DND-41 (cell line): ENCODE measurements at regions not wholly inside any gene's neighbourhood (a gene's known extent, or its start where the extent isn't known, plus 50 kb on each side); places are given as distances from the start of the nearest gene placed in this dataset.

Source experiments
- ATAC-seq: fragments of 200-7000 bp; cut with Tn5 transposase; 3 replicates; pipeline ENCODE4 v1.9.1; 2021; ENCODE audit warnings: low read depth; ENCODE audit not compliant: insufficient read depth
- DNase-seq: peaks from one replicate; pipeline ENCODE4 v3.0.0-alpha.2; 2020
- H2AFZ ChIP-seq: 2 replicates; pipeline ENCODE4 v1.6.0; 2012; ENCODE audit warnings: low read depth, low read length
- H3K27ac ChIP-seq: 2 replicates; pipeline ENCODE4 v1.5.1; 2012; ENCODE audit warnings: low read length, inconsistent platforms
- H3K27me3 ChIP-seq: fragments of 200-600 bp; sonication (generic); 2 replicates; pipeline ENCODE4 v1.6.0; 2012; ENCODE audit warnings: low read length, mild to moderate bottlenecking, inconsistent platforms; ENCODE audit not compliant: insufficient read depth, poor library complexity
- H3K36me3 ChIP-seq: 2 replicates; pipeline ENCODE4 v1.5.1; 2012; ENCODE audit warnings: low read length, inconsistent platforms; ENCODE audit not compliant: insufficient read depth
- H3K4me1 ChIP-seq: 2 replicates; pipeline ENCODE4 v1.5.1; 2012; ENCODE audit warnings: mild to moderate bottlenecking, low read length; ENCODE audit not compliant: insufficient read depth
- H3K4me2 ChIP-seq: 2 replicates; pipeline ENCODE4 v1.6.0; 2012; ENCODE audit warnings: mild to moderate bottlenecking, moderate library complexity, low read length, inconsistent platforms; ENCODE audit not compliant: insufficient read depth
- H3K4me3 ChIP-seq, 2 experiments: fragments of 200-600 bp in 1 of 2; shearing (Covaris generic) in 1 of 2; 2 replicates each; pipeline ENCODE4 v1.5.1; 2012 to 2016; ENCODE audit warnings: inconsistent platforms in 2 of 2, low read length in 2 of 2, mild to moderate bottlenecking in 2 of 2, low read depth in 1 of 2, moderate library complexity in 1 of 2
- H3K79me2 ChIP-seq: 2 replicates; pipeline ENCODE4 v1.6.0; 2012; ENCODE audit warnings: low read length, inconsistent platforms; ENCODE audit not compliant: insufficient read depth
- H3K9ac ChIP-seq: 2 replicates; pipeline ENCODE4 v1.6.0; 2012; ENCODE audit warnings: low read depth, mild to moderate bottlenecking, inconsistent platforms, low read length, moderate library complexity
- H3K9me3 ChIP-seq: 2 replicates; pipeline ENCODE4 v1.5.1; 2012; ENCODE audit warnings: low read length, moderate library complexity, mild to moderate bottlenecking, inconsistent platforms; ENCODE audit not compliant: insufficient read depth, severe bottlenecking
- H4K20me1 ChIP-seq: 2 replicates; pipeline ENCODE4 v1.6.0; 2012; ENCODE audit warnings: low read length; ENCODE audit not compliant: insufficient read depth
- EZH2 ChIP-seq: IDR thresholded peaks from 3 replicates; pipeline ENCODE4 v1.6.1; 2012; ENCODE audit warnings: borderline replicate concordance, low read depth, mild to moderate bottlenecking, moderate library complexity, low read length, inconsistent platforms; ENCODE audit not compliant: severe bottlenecking
- TF ChIP-seq, protein P1 (sequence below): IDR thresholded peaks from 2 replicates; pipeline ENCODE4 v1.5.1; 2012; ENCODE audit warnings: borderline replicate concordance, low read length, moderate library complexity, mild to moderate bottlenecking; ENCODE audit not compliant: poor library complexity, severe bottlenecking; ENCODE audit errors: extremely low read depth

DNA sequence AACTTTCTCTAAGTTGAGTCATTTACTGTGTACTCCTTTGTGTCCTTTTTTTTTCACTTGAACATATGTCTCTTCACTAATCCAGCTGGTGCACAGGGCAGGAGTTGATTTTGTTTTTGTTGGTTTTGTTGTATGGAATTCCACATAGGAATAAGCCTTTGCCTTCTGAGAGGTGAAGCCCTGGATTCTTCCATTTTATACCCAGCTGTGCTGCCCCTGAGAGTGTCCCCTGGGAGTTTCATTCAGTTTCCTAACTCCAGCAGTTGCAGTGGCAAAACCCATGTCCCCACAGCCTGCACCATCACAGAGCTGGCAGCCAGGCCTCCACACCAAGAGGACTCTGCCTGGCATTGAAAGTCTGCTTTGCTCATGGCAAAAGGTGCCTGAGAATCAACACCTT is 107.3 kb upstream of the SYNDIG1 start:
- DNase-seq: no peak
- no peak overlapping the region for H3K4me2 ChIP-seq
- no peaks in the 10 kb centered on the region for H3K36me3 ChIP-seq
- H4K20me1 ChIP-seq: no peaks in the 10 kb centered on the region
- ATAC-seq: no peak
- no peaks in the 10 kb centered on the region for H3K79me2 ChIP-seq
- H2AFZ ChIP-seq: no peak overlapping the region
- peaks cover 25% of the 10 kb centered on the region for H3K4me1 ChIP-seq
- TF ChIP-seq, protein P1, sequence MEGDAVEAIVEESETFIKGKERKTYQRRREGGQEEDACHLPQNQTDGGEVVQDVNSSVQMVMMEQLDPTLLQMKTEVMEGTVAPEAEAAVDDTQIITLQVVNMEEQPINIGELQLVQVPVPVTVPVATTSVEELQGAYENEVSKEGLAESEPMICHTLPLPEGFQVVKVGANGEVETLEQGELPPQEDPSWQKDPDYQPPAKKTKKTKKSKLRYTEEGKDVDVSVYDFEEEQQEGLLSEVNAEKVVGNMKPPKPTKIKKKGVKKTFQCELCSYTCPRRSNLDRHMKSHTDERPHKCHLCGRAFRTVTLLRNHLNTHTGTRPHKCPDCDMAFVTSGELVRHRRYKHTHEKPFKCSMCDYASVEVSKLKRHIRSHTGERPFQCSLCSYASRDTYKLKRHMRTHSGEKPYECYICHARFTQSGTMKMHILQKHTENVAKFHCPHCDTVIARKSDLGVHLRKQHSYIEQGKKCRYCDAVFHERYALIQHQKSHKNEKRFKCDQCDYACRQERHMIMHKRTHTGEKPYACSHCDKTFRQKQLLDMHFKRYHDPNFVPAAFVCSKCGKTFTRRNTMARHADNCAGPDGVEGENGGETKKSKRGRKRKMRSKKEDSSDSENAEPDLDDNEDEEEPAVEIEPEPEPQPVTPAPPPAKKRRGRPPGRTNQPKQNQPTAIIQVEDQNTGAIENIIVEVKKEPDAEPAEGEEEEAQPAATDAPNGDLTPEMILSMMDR: no peak
- no peak for TF ChIP-seq EZH2
- no peaks in the 10 kb centered on the region for H3K27me3 ChIP-seq
- H3K4me3 ChIP-seq: no peak overlapping the region
- H3K9ac ChIP-seq: no peak overlapping the region
- peaks cover 20% of the 10 kb centered on the region for H3K9me3 ChIP-seq
- H3K27ac ChIP-seq: no peak overlapping the region

DNA sequence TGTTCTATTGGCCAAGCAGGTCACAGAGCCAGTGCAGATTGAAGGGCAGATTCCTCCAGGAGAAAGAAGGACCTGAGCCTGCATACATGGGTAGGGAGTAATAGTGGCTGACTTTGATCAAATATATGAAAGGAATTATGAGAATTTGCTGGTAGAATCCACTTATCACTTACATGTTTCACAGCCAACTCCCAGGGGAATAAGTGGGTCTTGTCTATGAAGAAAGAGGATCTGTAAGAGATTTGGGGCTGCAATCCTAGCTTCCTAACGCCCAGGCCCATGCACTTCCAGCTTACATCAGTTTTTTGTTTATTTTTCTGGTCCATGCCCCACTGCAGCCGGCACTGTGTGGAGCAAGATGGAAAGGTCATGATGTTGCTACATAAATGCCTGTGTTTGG is 107.9 kb upstream of the SYNDIG1 start:
- Histone ChIP-seq H3K36me3 (no peaks in the 10 kb centered on the region), H3K9me3 (peaks cover 20% of the 10 kb centered on the region), H3K79me2 (no peaks in the 10 kb centered on the region), H2AFZ (no peak overlapping the region), H3K4me1 (peaks cover 25% of the 10 kb centered on the region), H3K27ac (no peak overlapping the region), H4K20me1 (no peaks in the 10 kb centered on the region), H3K4me3 (no peak overlapping the region), H3K27me3 (no peaks in the 10 kb centered on the region), H3K9ac (no peak overlapping the region), H3K4me2 (no peak overlapping the region)
- no peak for ATAC-seq
- no peak for TF ChIP-seq EZH2
- TF ChIP-seq, protein P1: no peak
- no peak for DNase-seq

DNA sequence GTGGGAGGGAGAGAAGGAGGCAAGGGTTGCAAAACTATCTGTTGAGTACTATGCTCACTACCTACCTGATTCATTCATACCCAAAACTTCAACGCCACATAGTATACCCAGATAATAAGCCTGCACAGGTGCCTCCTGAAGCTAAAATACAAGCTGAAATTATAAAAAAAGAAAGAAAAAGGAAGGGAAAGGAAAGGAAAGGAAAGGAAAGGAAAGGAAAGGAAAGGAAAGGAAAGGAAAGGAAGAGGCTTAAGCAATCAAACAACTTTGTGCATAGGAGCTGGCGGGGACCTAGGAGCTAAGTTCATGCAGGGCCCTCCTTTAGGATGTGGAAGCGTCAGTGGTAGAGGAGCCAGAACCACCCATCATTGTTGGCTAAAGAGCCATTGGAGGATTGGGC is 108.9 kb upstream of the SYNDIG1 start:
- Histone ChIP-seq H3K27ac (no peak overlapping the region), H3K9me3 (peaks cover 20% of the 10 kb centered on the region), H3K27me3 (no peaks in the 10 kb centered on the region), H3K4me1 (peaks cover 25% of the 10 kb centered on the region), H3K9ac (no peak overlapping the region), H3K36me3 (no peaks in the 10 kb centered on the region), H3K4me3 (no peak overlapping the region), H2AFZ (no peak overlapping the region), H3K4me2 (no peak overlapping the region), H4K20me1 (no peaks in the 10 kb centered on the region), H3K79me2 (no peaks in the 10 kb centered on the region)
- ATAC-seq: no peak
- TF ChIP-seq EZH2: no peak
- TF ChIP-seq, protein P1: no peak
- DNase-seq: no peak

DNA sequence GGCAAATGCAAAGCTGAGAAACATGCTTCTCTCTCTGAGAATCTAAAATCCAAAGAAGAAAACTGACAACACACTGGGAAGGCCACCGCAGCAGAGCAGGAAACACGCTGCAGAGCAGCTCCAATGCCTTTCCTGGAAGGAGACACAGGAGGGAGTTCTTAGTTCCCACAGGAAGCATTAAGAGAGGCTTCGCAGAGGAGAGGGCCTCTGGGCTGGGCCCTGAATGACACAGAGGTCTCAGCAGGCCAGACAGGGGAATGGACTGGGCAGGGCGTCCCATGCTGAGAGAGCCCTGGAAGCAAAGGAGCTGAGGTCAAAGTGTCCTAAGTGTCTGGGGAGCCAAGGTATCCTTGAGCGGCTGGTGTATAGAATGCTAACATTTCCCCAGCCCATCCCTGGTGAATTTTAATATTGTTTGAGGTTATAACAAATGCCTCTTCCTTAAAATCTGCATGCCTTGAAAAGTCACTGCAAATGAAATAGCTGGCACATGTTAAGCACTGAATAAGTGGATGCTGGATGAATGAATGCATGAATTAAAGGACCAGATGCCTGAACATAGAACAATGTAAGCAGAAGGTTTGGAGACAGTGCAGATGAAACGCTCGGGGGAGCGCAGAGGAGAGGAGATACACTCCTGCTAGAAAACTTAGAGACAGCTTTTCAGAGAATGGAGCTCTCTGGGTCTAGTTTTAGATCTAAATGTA is 110.0 kb upstream of the SYNDIG1 start:
- peaks cover 18% of the 10 kb centered on the region for H3K4me1 ChIP-seq
- DNase-seq: no peak
- H3K79me2 ChIP-seq: no peaks in the 10 kb centered on the region
- peaks cover 20% of the 10 kb centered on the region for H3K9me3 ChIP-seq
- no peak overlapping the region for H3K9ac ChIP-seq
- no peak overlapping the region for H3K4me2 ChIP-seq
- TF ChIP-seq, protein P1: no peak
- TF ChIP-seq EZH2: no peak
- no peak overlapping the region for H3K4me3 ChIP-seq
- no peaks in the 10 kb centered on the region for H4K20me1 ChIP-seq
- no peaks in the 10 kb centered on the region for H3K36me3 ChIP-seq
- H3K27ac ChIP-seq: no peak overlapping the region
- no peaks in the 10 kb centered on the region for H3K27me3 ChIP-seq
- H2AFZ ChIP-seq: no peak overlapping the region
- no peak for ATAC-seq
